ENCODE measurements at regions not wholly inside any gene's neighbourhood (a gene's known extent, or its start where the extent isn't known, plus 50 kb on each side); places are given as distances from the start of the nearest gene placed in this dataset.

DNA sequence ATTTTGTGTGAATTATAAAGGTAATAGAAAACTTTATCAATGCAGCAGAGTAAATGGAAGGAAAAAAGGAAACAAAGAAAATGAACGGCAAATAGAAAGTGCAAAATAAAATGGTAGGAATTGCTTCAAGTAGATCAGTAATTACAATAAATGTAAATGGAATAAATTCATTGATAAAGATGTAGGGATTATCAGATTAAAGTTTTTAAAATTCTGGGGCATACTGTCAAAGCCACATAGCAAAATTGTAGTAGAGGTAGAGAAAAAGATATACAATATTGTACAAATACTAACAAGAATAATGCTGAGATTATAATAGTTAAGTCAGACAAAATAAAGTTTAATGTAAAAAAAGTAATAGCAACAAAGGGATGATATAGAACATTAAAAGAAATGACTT lies 94.7 kb downstream of the SMIM20 start:
- ChIA-PET CTCF (no interaction called here), POLR2A (no interaction called here)
- Histone ChIP-seq H3K36me3 (ENCODE audit: control insufficient read depth, insufficient read depth, low read length) (no peaks in the 10 kb centered on the region), H3K9me3 (ENCODE audit: control insufficient read depth, insufficient read depth, low read depth, low read length) (peaks cover 4% of the 10 kb centered on the region; the same call in 1 of the 2 replicates), H3K4me1 (ENCODE audit: control insufficient read depth, insufficient read depth, low read length) (no peaks in the 10 kb centered on the region), H3K27me3 (ENCODE audit: control insufficient read depth, insufficient read depth, low read length) (no peaks in the 10 kb centered on the region), H3K4me3 (ENCODE audit: low read depth in 2 of 2, low read length in 2 of 2) (no peak overlapping the region), H3K27ac (ENCODE audit: low read length) (no peak overlapping the region)
- ATAC-seq (no peak), DNase-seq (ENCODE audit: low read depth, low spot score) (no peak)
- no peak for TF ChIP-seq POLR2AphosphoS5 (IDR thresholded peaks at IDR 0.05; ENCODE audit: low read depth, low read length)
- TF ChIP-seq, protein P1, sequence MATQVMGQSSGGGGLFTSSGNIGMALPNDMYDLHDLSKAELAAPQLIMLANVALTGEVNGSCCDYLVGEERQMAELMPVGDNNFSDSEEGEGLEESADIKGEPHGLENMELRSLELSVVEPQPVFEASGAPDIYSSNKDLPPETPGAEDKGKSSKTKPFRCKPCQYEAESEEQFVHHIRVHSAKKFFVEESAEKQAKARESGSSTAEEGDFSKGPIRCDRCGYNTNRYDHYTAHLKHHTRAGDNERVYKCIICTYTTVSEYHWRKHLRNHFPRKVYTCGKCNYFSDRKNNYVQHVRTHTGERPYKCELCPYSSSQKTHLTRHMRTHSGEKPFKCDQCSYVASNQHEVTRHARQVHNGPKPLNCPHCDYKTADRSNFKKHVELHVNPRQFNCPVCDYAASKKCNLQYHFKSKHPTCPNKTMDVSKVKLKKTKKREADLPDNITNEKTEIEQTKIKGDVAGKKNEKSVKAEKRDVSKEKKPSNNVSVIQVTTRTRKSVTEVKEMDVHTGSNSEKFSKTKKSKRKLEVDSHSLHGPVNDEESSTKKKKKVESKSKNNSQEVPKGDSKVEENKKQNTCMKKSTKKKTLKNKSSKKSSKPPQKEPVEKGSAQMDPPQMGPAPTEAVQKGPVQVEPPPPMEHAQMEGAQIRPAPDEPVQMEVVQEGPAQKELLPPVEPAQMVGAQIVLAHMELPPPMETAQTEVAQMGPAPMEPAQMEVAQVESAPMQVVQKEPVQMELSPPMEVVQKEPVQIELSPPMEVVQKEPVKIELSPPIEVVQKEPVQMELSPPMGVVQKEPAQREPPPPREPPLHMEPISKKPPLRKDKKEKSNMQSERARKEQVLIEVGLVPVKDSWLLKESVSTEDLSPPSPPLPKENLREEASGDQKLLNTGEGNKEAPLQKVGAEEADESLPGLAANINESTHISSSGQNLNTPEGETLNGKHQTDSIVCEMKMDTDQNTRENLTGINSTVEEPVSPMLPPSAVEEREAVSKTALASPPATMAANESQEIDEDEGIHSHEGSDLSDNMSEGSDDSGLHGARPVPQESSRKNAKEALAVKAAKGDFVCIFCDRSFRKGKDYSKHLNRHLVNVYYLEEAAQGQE (IDR thresholded peaks at IDR 0.05; ENCODE audit: insufficient read depth in 1 of 2, low read depth in 2 of 2, low read length in 1 of 2) = no peak
- TF ChIP-seq SIN3A (IDR thresholded peaks at IDR 0.05; ENCODE audit: borderline replicate concordance, insufficient read depth, low read depth, low read length) = no peak
- no peak for TF ChIP-seq TCF7L2 (IDR thresholded peaks at IDR 0.05; ENCODE audit: low read depth, low read length)
- TF ChIP-seq CTCF (IDR thresholded peaks at IDR 0.05) = no peak
- no TSS peak for BruUV-seq (replicated peaks)
- in situ Hi-C loops (cut with HindIII; ENCODE audit: low pct_unique_long_range_greater_than_20kb, low sequenced_read_pairs) = no loop called here
- intact Hi-C loops (cut with micrococcal nuclease; ENCODE audit: unreplicated experiment) = no loop called here

DNA sequence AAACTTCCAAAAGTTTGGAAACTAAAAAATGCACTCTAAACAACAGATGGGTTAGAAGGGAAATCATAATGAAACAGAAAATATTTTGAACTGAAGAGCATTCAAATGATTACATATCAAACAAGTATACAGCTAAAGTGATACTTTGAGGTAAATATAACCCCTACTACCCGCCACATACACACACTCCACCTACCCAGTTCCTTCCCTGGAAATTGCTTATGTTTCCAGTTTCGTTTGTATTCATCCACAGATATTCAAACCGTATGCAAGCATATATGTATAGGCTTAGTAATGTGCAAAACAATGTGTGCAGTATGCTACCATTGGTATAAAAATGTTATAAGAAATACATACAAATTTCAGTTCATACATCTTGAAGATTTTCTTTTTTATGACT lies 95.5 kb downstream of the SMIM20 start:
- BruUV-seq (replicated peaks) = no TSS peak
- H3K9me3 ChIP-seq (ENCODE audit: control insufficient read depth, insufficient read depth, low read depth, low read length) = peaks cover 4% of the 10 kb centered on the region; the same call in 1 of the 2 replicates
- POLR2A ChIA-PET = no interaction called here

More for the DNA sequence above, 95.5 kb downstream of the SMIM20 start:
- in situ Hi-C loops (cut with HindIII; ENCODE audit: low pct_unique_long_range_greater_than_20kb, low sequenced_read_pairs) = no loop called here
- H3K27me3 ChIP-seq (ENCODE audit: control insufficient read depth, insufficient read depth, low read length) = 0 out of 2 replicates have a peak, but pooled peaks cover 2% of the 10 kb centered on the region
- TF ChIP-seq TCF7L2 (IDR thresholded peaks at IDR 0.05; ENCODE audit: low read depth, low read length) (no peak), POLR2AphosphoS5 (IDR thresholded peaks at IDR 0.05; ENCODE audit: low read depth, low read length) (no peak), SIN3A (IDR thresholded peaks at IDR 0.05; ENCODE audit: borderline replicate concordance, insufficient read depth, low read depth, low read length) (no peak), CTCF (IDR thresholded peaks at IDR 0.05) (no peak)
- TF ChIP-seq, protein P1 (IDR thresholded peaks at IDR 0.05; ENCODE audit: insufficient read depth in 1 of 2, low read depth in 2 of 2, low read length in 1 of 2) = no peak
- ATAC-seq = no peak
- H3K4me3 ChIP-seq (ENCODE audit: low read depth in 2 of 2, low read length in 2 of 2) = no peak overlapping the region
- no peaks in the 10 kb centered on the region for H3K36me3 ChIP-seq (ENCODE audit: control insufficient read depth, insufficient read depth, low read length)
- DNase-seq (ENCODE audit: low read depth, low spot score) = no peak
- no peaks in the 10 kb centered on the region for H3K4me1 ChIP-seq (ENCODE audit: control insufficient read depth, insufficient read depth, low read length)
- CTCF ChIA-PET = no interaction called here
- no peak overlapping the region for H3K27ac ChIP-seq (ENCODE audit: low read length)
- intact Hi-C loops (cut with micrococcal nuclease; ENCODE audit: unreplicated experiment) = no loop called here

Measured in Panc1 (cell line).